Forelimb muscle (tissue), 1 donor: ENCODE measurements at regions not wholly inside any gene's neighbourhood (a gene's known extent, or its start where the extent isn't known, plus 50 kb on each side); places are given as distances from the start of the nearest gene placed in this dataset.
"Not testable (repeated sequence)": the region's sequence is repeated elsewhere in the genome, so short reads cannot be mapped to it uniquely, and the experiment has no call there.

Experiments used
- DNase-seq: peaks from one replicate; pipeline ENCODE4 v3.0.0-alpha.2; 2013; ENCODE audit warnings: low read depth

DNA sequence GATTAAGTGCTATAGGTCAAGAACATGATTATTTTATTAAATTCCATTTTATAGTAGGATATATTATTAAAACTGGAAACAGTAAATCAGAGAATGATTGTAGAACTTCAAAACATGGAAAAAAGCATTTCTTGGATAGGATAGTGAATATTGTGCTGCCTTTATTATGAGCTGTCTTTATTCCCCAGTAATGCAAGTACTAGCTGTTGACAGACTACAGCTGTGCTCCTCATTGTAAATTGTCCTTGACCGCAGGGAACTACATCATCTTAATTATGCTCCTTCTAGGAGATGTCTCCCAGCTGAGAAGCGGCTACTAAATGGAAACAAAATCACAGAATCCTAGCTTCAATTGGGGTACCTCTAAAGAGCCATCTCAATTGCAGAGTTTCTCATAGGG is 1457.2 kb upstream of the PCDH7 start:
- DNase-seq = no peak

DNA sequence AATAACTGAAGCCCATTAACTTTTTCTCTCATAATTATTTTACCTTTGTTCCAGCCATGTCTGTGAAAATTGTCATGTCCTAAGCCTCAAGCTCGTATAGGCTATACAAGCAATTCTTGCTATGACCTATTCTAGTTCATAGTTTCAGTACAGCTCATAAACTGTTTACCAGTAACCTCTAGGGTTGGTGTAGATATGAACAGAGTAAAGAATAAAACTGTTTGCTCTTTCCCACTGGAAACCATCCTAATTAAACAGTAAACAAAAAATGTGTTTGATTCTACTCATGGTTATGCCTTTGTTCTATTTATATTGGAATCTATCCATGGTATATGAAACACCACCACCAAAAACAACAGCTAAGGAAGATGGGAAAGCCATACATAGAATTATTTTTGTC is 1444.0 kb upstream of the PCDH7 start:
- no peak for DNase-seq

DNA sequence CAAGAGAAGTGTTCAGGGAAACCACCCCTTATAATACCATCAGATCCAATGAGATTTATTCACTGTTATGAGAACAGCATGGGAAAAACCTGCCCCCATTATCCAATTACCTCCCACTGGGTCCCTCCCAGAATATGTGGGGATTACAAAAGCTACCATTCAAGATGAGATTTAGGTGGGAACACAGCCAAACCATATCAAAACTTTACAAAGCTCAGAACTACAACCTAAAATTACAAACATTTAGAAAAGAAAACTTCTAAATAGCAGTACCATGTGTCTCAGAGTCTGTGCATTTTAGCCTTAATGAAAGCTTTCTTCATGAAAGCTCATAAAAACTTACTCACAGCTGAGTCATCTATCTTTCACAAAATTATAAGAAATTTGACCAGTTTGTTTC is 1442.8 kb upstream of the PCDH7 start:
- no peak for DNase-seq

DNA sequence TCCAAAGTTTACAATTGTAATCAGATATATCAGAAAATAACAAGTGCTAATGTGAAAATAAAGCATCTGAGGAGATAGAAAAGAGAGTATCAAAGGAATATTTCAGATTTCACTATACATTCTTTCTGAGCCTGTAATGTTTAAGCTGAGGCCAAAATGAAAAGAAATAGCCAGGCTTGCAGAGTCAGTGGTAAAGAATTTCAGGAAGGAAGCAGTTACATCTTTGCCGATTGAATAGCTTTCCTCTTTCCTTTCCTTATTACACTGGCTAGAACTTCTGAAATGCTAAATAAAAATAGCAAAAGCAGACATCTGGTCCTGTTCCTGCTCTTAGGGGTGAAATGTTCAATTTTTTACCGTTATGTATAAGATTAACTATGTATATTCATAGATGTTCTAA is 1441.6 kb upstream of the PCDH7 start:
- peak; percentile 17 for DNase-seq

DNA sequence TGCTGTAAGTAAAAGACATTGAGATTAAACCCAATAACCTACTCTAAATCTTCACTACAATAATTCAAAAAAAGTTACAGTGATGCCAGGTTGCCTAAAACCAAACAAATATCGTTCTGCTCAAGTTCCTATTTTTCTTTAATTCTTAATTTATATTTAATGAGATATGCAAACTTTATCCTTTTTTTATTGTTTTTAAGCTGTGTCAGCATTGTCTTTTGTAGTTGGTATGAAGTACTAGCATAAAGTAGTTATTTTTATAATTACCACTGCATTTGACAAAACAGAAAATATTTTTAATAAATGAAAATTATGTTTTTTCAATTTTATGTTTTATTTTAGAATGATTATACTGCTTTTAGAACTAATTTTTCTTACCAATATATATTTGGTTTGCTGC is 1431.1 kb upstream of the PCDH7 start:
- no peak for DNase-seq

DNA sequence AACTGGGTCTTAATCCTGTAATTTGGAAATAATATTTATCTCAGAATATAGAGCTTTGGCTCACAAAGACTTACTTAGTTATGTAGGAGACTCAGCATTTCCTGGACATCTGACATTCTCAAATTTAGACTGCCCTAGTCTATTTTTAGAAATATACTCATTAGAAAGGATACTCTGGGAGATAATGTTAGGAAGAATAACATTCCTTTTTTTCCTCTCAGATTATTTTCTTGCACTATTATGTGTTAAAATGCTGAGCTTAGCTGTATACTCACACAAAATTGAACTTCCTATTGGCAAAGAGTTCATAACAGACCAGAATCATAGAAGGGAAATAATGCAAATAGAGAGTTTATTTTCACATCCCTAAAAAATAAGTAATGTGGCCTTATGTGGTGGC is 1424.9 kb upstream of the PCDH7 start:
- DNase-seq = peak; percentile 9

DNA sequence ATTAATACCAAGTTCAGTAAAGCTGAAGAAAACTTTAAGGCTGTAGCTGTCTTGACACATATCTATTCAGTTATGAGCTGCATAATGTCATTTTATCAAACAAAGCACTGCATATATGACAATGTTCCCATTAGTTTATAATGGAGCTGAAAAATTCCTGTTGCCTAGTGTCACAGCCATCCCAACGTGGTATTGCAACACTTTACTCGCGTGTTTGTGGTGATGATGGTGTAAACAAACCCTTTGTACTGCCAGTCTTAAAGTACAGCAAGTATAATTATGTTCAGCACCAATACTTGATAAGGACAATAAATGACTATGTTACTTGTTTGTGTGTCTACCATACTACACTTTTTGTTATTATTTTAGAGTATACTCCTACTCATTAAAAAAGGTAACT is 1415.6 kb upstream of the PCDH7 start:
- no peak for DNase-seq

DNA sequence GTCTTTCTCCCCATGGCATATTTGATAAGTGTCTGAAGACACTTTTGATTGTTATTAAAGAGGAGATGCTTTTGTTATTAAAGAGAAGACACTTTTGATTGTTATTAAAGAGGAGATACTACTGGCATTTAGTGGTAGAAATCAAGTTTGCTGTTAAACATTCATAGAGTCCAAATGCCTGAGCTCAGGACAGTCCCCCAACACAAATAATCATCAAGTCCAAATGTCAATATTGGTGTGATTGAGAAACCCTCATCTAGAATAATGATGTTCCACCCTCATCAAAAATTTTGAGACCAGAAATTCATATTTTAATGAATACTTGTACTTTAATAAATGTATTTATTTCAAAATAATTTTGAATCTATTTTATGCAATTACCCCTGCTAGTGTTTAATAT is 1412.9 kb upstream of the PCDH7 start:
- DNase-seq = no peak

DNA sequence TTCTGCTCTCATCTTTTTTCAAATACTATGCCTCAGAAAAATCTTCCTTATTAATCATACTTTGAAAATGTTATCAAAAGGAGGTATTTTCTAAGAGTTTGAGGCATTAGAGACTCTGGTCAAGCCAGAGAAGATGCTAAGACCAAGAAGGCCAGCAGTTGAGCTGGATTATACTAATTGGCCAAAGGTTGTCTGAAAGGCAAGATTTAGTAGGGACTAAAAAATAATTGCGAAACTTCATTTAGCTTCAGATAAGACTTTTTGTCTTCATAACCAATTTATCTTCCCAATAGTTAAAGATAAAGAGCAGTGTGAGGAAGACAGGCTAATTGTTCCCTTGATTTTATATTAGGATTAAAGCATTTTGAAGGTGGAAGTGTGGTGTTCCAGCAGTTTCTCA is 1412.4 kb upstream of the PCDH7 start:
- DNase-seq = no peak

DNA sequence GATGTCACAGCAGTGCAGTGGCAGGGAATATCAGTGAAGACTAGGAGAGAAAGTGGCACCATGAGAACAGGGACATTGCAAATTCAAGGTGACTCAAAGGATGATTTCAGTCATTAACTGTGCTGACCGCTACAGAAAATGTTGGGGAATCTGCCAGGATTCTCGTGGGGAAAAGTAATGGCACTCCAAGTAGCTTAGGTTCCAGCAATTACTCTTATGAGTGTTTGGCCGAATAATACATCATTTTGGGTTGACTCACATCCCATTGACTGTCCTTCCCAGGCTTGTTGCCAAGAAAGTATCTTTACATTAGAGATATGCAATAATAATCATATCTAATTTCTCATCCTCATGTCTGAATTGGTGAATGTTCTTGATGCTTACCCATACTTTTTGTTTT is 1411.1 kb upstream of the PCDH7 start:
- DNase-seq = no peak

DNA sequence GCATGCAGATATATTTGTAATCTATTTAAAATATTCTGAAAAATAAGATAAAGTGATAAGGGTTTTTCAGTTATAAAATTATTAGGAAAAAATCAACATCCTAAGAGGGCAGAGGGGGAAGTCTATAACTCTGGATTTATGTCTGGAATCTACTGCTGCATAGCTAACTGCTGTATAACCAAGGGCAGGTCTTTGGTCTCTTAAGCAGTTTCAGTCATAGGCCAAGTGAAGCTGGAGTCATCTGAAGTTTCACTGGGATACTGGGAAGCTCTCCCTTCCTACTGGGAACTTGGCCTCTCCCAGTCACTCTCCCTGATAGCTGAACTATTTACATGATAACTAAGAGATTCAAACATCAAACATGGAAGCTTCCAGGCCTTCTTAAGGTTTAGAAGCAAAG is 1409.9 kb upstream of the PCDH7 start:
- no peak for DNase-seq

DNA sequence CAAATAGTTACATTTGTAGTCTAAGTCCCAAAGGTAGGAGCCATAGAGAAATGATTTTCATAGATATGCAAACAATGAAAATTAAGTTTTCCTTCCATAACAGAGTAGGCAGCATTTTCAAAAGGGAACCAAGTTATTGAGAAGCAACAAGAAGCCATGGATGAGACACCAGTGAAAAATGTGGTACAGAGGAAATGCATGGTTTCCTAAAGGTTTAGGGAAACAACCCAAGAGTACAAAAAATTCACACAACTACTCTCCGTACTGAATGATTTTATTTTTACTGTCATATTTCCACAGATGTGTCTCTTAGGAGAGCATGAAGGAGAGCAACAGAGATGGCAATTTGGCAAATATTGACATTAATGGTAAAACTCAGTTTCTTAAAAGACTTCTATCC is 1408.9 kb upstream of the PCDH7 start:
- DNase-seq = no peak

DNA sequence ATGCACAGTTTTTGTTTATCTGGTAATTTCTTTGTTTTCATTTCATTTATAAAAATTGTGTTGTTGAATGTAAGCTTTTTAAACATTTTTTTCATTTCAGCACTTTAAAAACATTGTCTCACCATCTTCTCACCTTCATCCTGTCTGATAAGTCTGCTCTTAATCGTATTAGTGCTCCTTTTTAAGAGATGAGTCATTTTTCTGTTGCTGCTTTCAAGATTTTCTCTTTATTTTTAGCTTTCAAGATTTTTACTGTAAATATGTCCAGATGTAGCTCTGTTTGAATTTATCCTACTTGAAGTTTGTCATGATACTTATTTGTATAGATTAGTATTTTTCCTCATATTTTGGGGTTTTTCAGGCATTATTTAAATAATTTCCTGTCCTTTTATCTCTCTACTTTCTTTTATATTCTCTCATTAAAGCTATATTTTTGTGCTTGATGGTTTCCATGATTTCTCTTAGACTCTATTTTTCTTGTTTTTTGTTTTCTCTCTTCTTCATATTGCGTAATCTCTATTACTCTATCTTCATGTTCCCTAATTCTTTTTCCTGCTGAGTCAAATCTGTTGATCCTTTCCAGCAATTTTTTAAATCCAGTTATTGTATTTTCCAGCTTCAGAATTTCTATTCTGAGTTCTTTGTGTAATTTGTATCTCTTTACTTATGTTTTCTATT is 1400.4 kb upstream of the PCDH7 start:
- DNase-seq = no peak

DNA sequence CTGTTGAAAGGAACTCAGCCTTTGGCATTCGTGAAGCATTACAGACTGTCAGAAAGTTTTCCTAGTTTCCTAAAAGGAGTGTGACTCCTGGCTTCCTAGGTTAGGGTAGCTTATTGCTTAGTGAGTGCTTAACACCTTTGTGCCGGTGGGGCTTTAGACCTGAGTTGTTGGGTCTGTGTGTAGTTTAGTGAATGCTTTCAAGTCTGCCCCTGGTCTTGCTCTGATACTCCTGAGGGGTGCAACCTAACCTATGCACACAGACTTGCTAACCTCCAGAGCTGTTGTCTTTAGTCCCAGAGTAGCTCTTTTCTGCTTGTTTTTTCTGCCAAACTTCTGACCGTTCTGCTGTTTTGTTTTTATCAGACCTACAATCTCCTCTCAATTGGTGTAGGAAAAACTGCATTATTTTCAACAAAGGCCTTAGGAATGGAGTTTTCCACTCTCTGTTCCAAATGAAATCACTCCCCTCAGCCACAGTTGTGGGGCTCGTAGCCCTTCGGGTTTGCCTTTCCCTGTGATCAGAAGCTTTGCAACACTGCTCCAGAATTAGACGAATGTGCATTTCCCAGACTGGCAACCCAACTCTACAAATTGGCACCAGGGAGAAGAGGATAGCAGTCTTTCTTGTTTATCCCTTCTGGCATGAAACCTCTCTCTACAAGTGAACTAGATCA is 1399.1 kb upstream of the PCDH7 start:
- no peak for DNase-seq

DNA sequence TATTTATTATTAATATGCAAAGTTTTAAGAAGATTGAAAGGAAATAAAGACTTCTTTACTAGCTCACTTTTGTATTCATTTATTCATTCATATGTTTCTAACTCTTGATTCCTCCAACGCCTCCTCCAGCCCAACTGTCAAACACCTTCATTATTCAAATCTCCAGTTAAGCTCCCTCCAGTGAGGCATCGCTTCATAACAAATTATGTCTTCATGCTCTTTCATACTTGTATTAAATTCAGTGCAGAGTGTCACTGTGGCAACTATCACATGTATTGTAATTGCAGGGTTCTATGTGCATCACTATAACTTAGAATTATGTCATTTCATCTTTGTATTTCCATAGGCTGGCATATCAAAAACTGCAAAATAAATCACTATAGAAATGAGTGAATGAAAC is 1394.2 kb upstream of the PCDH7 start:
- DNase-seq = no peak

DNA sequence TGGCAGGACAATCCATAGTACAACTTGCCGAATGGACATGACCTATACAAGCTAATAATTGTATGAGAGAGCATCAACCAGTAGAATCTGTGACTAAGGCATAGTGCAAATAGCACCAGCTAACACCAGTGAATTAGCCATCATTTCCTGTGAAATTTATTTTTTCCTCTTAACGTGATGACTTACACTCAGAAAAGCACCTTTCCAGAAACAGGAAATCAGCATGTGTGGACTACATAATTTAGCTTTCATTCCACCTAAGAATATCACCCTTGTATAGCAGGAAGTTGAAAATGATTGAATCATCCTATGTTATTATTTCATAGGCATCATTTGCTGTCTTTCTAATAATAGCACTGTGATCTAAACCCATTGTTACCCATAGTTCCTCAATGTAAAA is 1393.4 kb upstream of the PCDH7 start:
- no peak for DNase-seq

DNA sequence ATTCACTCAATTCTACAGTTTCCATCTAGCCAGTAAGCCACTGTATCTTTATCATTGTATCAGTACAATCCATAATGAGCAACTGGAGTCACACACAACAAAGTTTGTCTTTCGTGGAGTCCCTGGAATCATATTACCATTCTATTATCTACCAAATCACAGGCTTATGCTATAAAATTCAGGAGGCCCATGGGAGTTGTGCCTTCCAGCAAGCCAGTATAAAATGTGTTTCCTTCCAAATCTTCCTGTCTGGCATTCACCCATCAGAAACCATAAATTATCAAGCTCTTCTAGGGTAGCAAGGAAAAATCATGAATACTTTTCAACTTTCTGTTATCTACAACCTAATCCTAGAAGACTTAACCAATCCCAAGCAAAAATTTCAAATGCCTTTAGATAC is 1383.3 kb upstream of the PCDH7 start:
- no peak for DNase-seq

DNA sequence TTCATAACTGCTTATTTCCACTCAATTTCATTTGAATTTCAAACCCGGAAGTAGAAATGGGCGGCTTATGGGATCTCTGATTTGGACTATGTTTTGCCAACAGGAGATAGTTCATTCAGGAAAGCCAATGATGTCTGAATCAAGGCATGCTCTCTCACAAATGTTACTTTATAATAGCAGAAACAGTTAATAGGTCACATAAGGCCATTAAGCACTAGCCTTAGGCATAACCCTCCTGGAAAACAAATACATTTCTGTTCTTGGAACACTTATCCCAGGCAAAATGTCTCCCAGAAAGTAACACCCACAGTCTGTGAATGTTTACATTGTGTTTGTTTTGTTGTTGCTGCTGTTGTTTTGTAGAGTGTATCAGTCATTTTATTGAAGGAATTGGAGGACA is 1347.2 kb upstream of the PCDH7 start:
- DNase-seq = no peak

DNA sequence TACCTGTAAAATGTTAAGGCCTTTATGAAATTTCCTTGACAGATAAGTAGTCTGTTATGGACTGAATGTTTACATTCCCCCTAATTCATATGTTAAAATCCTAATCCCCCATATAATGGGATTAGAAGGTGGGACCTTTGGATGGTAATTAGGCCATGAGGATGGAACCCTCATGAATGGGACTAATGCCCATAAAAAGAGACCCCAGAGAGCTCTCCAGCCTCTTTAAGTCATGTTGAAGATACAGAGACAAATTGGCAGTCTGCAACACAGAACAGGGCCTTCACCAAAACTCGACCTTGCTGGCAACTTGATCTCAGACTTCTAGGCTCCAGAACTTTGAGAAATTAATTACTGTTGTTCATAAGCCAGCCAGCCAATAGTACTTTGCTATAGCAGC is 1344.5 kb upstream of the PCDH7 start:
- no peak for DNase-seq

DNA sequence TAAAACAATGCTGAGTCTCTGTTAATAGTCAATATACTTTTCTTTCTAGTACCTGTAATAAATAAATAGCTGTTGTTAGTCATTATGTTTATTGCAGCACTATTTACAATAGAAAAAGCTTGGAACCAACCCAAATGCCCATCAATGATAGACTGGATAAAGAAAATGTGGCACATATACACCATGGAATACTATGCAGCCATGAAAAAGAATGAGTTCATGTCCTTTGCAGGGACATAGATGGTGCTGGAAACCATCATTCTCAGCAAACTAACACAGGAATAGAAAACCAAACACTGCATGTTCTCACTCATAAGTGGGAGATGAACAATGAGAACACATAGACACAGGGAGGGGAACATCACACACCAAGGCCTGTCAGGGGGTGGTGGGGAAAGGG is 1341.9 kb upstream of the PCDH7 start:
- DNase-seq = not testable (repeated sequence)

DNA sequence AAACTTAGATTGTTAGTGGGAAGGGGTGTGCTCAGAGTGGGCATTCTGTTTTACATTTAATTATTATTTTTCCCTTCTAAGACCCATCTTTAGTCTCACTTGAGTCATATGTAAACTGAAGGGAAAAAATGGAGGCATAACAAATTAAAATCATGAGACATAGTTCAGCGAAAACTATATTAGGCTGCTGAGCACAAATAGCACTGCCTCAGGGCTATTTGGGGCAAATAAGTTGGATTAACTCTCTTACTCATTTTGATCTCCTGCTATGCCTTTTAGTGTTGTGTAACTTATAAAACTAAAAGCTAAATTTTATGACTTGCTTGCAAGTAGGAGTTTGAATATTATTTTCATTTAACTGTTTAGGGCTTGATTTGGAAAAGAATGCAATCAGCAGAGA is 1329.2 kb upstream of the PCDH7 start:
- DNase-seq = no peak

DNA sequence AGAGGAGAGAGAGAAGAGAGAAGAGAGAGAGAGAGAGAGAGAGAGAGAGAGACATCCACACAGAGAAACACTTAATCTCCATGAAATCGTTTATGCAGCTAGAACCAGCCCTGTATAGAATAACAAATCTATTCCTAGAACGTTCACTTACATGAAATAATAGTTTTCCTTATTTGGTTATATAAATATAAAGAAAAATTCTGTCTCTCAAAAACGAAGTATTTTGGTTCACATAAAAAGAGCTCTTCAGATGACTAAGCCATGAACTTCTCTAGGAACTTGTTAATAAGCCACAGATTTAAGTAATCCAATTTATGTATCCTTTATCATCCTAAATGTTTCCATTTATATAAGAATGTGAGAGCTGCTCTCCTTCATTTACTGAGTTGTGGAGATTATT is 1315.1 kb upstream of the PCDH7 start:
- DNase-seq = no peak

DNA sequence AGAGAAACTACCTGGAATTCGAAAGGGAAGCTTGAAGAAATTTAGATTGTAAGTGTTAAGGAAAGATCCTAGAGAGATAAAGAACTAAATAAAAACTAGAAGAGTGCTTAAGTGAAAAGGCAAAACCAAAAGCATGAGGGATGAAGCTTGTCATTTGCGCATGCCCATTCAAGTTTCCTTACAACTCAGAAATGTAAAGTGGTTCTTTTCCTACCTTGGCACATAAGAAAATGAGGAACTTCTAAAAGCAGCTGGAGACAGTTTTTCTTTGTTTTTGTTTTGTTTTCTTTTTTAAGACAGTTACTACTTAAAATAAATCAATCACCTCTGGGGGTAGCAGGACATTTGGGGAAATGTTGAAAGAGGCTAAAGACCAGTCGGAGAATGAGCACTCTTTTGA is 1304.4 kb upstream of the PCDH7 start:
- DNase-seq = no peak
